ENCODE measurements at regions not wholly inside any gene's neighbourhood (a gene's known extent, or its start where the extent isn't known, plus 50 kb on each side); places are given as distances from the start of the nearest gene placed in this dataset.

DNA sequence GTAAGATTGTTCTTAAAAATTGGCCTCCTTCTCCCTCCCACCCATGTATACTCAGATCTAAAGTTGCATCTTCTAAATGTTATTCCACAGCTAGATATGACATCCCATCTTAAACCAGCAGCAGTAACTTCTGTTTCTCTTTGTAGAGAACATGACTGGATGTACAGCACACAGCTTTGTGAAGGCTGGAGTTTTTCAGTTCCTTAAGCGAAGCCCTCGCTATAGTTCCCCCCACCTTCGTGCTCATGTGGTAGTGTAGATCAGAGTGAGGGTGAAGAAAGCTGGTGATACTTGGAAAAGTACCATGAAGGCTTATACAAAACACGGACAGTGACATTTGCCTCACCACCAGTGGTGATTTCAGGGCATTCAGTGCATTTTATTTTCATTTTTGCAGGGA, 137.5 kb downstream of the MAT2B start:
- Histone ChIP-seq H3K27ac (no peak overlapping the region), H3K27me3 (no peaks in the 10 kb centered on the region), H3K36me3 (no peaks in the 10 kb centered on the region), H3K4me3 (no peak overlapping the region), H4K20me1 (no peaks in the 10 kb centered on the region), H3K9me3 (no peaks in the 10 kb centered on the region), H3K4me1 (no peaks in the 10 kb centered on the region), H3K4me2 (no peak overlapping the region), H3K9ac (no peak overlapping the region)
- TF ChIP-seq Cebpa-rat (IDR thresholded peaks at IDR 0.05) = no peak

DNA sequence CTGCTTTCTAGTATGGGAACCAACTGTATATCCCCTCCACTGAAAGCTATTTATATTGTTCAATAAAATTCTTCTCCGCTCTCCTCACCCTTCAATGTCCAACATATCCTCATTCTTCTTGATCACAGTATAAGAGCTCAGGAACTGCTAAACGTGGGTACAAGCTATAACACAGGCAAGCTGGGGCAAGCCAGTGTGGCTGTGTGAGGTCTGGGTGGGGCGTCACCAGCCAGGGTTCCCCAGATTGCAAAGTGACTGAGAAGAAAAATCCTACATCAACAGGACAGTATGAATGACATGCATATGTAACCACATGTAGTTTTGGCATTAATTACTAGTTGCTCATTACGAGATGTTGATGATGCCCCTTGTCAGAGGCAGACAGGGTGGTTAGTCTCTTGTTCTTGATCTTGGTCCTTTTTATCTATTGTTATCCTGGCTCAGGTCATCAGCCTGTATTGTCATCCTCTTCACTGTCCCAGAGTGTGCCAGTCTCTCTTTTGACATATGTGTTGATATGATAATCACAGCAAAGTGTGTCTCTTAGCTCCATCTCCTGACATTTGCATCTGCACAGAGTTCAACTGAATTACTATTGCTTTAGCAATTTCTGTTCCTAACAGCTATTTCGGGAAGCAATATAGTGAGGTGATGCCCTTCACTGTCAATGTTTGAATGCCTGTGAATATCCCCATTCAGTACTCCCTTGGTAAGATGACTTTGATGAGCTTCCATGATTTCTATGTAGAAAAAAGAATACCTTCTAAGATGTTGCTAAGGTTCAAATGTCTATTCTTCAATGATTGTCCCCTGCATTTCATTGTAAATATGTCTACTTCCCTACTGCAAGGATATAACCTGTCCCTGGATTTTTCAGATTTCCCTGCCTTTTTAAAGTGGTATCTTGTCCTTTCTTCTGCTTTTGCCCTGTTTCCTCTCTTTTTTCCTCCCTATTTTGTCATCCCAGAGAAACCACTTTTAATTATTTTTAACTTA, 140.3 kb downstream of the MAT2B start:
- Histone ChIP-seq H3K36me3 (no peaks in the 10 kb centered on the region), H4K20me1 (no peaks in the 10 kb centered on the region), H3K4me2 (no peak overlapping the region), H3K9me3 (no peaks in the 10 kb centered on the region), H3K27me3 (no peaks in the 10 kb centered on the region), H3K27ac (no peak overlapping the region), H3K9ac (no peak overlapping the region), H3K4me3 (no peak overlapping the region), H3K4me1 (no peaks in the 10 kb centered on the region)
- no peak for TF ChIP-seq Cebpa-rat (IDR thresholded peaks at IDR 0.05)

DNA sequence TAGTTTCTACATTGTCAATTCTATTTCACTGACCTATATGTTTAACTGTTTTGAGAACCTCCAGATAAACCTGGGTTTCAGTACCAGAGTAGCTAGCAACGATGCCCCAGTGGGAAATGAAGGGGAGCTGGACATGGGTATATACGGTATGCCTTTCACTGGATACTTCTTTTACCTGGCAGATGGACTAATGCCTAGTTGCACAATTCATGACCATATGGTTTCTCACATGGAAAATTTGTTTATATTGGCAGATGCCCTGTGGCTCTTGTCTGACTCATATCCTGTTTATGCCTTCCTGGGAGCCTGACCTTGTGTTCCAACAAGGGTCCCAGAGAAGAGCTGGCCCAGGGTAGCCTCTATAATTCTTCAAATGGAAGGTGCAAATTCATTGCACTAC, 144.1 kb downstream of the MAT2B start:
- Histone ChIP-seq H4K20me1 (no peaks in the 10 kb centered on the region), H3K4me2 (no peak overlapping the region)
- TF ChIP-seq Cebpa-rat (IDR thresholded peaks at IDR 0.05) = no peak

DNA sequence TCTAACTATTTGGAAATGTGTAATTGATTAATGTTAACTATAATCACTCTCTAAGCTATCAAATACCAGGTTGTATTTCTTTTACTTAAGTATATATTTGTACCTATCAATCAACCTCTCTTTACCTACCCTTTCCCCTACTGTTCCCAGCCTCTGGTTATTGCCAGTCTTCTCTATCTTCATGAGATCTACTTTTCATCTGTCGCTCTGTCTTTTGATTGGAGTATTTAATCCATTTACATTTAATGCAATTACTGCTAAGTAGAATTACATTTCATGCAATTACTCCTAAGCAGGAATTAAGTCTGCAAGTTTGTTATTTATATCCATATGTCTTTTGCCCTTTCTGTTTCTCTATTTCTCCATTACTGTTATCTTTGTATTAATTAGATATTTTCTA, 148.1 kb downstream of the MAT2B start:
- no peak overlapping the region for H3K27ac ChIP-seq
- H3K4me3 ChIP-seq = no peak overlapping the region
- no peak for TF ChIP-seq Cebpa-rat (IDR thresholded peaks at IDR 0.05)
- H3K27me3 ChIP-seq = no peaks in the 10 kb centered on the region
- H3K9ac ChIP-seq = no peak overlapping the region
- no peaks in the 10 kb centered on the region for H3K9me3 ChIP-seq
- no peaks in the 10 kb centered on the region for H3K4me1 ChIP-seq
- H3K4me2 ChIP-seq = no peak overlapping the region
- H4K20me1 ChIP-seq = no peaks in the 10 kb centered on the region
- no peaks in the 10 kb centered on the region for H3K36me3 ChIP-seq

More for the DNA sequence above, 144.1 kb downstream of the MAT2B start:
- H3K27me3 ChIP-seq = no peaks in the 10 kb centered on the region
- H3K4me1 ChIP-seq = no peaks in the 10 kb centered on the region
- no peak overlapping the region for H3K9ac ChIP-seq
- no peak overlapping the region for H3K4me3 ChIP-seq
- H3K9me3 ChIP-seq = no peaks in the 10 kb centered on the region
- no peaks in the 10 kb centered on the region for H3K36me3 ChIP-seq
- no peak overlapping the region for H3K27ac ChIP-seq

DNA sequence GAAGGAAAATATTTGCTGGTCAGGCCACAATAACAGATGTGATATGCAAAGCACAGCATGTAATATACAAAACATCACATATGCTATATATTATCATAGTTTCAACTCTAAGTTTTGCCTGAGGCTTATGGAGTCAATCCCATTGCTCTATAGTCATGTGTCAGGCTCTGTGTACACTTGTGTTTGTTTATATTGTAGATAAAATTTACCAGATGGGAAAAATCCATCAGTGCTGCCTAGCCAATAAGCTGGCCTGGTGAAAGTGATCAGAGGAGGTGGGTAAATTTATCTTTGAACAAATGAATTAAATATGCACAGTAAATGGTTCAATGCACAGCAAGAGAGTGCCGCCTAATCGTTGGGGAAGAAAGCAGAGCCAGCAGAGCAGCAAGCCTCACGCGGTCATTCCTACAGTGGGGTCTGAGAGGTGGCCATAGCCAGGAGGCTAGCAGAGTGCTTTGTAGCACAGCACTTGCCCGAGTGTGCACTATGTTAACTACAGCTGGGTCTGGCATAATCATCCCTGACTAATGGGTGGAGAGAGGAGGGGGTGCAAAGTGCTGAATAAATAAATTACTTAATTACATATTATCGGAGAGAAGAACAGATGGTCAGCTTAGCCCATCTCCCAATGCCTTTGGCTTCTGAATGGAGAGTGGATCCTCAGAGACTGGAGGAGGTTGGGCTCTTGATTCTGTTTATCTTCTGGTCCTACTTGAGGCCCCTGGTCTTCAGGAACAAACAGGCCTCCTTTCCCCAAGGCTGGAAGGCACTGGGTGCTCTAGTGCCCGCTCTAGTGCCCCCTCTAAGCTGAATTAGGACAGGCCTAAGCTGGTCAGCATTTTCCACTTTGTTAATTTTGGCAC, 153.5 kb downstream of the MAT2B start:
- Histone ChIP-seq H3K4me1 (no peaks in the 10 kb centered on the region), H3K36me3 (no peaks in the 10 kb centered on the region), H3K9me3 (no peaks in the 10 kb centered on the region), H3K9ac (no peak overlapping the region), H3K27ac (no peak overlapping the region), H3K4me3 (no peak overlapping the region), H3K4me2 (no peak overlapping the region), H4K20me1 (no peaks in the 10 kb centered on the region), H3K27me3 (no peaks in the 10 kb centered on the region)
- TF ChIP-seq Cebpa-rat (IDR thresholded peaks at IDR 0.05) = no peak

DNA sequence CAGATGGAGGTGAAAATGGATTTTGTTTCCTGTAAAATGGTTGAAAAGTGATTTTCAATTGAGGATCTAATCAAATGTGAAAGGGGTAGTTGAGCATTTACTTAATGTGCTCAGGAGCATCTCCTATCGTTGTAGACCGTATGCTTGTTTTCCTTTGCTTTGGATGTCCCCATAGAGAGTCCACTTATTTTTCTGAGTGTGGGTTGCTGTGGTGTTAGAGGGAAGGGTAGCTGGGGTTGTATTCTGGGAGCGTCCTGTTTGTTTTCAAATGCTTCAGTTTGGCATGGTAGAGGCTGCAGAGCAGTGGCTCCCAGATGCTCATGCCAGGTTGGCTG, 154.1 kb downstream of the MAT2B start:
- no peaks in the 10 kb centered on the region for H4K20me1 ChIP-seq
- no peaks in the 10 kb centered on the region for H3K36me3 ChIP-seq
- H3K9me3 ChIP-seq = no peaks in the 10 kb centered on the region
- no peak overlapping the region for H3K4me2 ChIP-seq
- no peak overlapping the region for H3K27ac ChIP-seq
- no peak overlapping the region for H3K4me3 ChIP-seq
- no peak overlapping the region for H3K9ac ChIP-seq
- H3K4me1 ChIP-seq = no peaks in the 10 kb centered on the region
- TF ChIP-seq Cebpa-rat (IDR thresholded peaks at IDR 0.05) = no peak
- no peaks in the 10 kb centered on the region for H3K27me3 ChIP-seq

DNA sequence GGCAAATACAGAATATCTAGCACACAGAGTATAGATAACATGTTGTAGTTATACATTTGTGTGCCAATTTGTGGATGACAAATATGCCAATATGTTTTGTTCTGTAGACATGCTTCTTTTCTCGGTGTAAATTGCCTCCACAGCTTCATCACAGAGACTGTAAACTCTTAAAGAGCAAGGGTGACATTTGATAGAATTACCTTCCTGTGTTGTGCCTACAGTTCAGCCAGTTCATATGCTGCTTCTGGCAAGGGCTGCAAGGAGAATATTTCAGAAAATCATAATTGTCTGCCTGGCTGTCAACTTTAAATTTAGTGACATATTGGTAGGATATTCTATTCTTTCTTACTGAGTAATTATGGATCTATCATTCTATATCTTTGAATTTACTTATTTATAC, 155.1 kb downstream of the MAT2B start:
- H3K27me3 ChIP-seq = no peaks in the 10 kb centered on the region
- H3K9me3 ChIP-seq = no peaks in the 10 kb centered on the region
- TF ChIP-seq Cebpa-rat (IDR thresholded peaks at IDR 0.05) = no peak
- H3K27ac ChIP-seq = no peak overlapping the region
- H4K20me1 ChIP-seq = no peaks in the 10 kb centered on the region
- no peak overlapping the region for H3K9ac ChIP-seq
- H3K4me1 ChIP-seq = no peaks in the 10 kb centered on the region
- no peak overlapping the region for H3K4me3 ChIP-seq
- no peak overlapping the region for H3K4me2 ChIP-seq
- H3K36me3 ChIP-seq = no peaks in the 10 kb centered on the region

DNA sequence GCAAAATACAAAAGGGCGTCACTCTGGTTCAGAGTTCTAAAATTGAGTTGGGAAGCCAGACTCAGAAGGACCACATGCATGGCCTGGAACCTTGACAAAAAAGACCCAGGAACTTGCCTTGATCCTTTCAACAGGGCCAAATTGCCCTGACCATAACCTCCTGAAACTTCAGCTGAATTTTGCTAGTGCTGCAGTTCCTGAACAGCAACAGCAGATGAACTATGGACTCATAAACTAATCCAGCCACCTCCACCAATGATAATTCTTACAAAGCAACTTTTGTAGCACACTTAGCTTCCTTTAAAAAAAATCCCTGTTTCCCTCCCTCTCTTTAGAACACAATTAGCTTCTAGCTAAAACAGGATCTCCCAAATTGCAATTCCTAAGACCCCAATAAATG, 155.9 kb downstream of the MAT2B start:
- Histone ChIP-seq H3K36me3 (no peaks in the 10 kb centered on the region), H3K9me3 (no peaks in the 10 kb centered on the region), H3K4me3 (no peak overlapping the region), H3K27me3 (no peaks in the 10 kb centered on the region), H3K9ac (no peak overlapping the region), H3K4me1 (no peaks in the 10 kb centered on the region), H3K4me2 (no peak overlapping the region), H4K20me1 (no peaks in the 10 kb centered on the region), H3K27ac (no peak overlapping the region)
- TF ChIP-seq Cebpa-rat (IDR thresholded peaks at IDR 0.05) = no peak

DNA sequence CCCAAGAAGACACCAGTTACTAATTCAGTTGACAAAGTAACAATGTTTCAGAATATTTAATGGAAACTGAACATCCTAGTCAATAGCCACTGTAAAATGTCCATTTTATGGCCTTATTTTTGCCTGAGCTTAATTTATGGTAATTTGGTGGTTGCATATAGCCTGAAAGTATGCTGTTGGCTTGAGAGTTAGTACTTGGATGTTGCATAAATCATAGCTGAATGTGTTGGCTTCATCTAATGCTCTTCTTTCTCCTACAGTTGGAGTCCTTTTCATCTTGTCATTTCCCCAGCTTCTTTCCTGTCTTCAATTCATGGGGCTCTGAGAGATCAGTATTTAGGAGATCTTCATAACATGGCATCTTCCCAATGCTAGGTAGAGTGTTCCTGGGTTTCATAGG, 164.6 kb downstream of the MAT2B start:
- Histone ChIP-seq H3K27me3 (no peaks in the 10 kb centered on the region), H3K9ac (no peak overlapping the region), H3K9me3 (no peaks in the 10 kb centered on the region), H3K27ac (no peak overlapping the region), H3K4me1 (no peaks in the 10 kb centered on the region), H3K36me3 (no peaks in the 10 kb centered on the region), H3K4me2 (no peak overlapping the region), H4K20me1 (no peaks in the 10 kb centered on the region), H3K4me3 (no peak overlapping the region)
- no peak for TF ChIP-seq Cebpa-rat (IDR thresholded peaks at IDR 0.05)

DNA sequence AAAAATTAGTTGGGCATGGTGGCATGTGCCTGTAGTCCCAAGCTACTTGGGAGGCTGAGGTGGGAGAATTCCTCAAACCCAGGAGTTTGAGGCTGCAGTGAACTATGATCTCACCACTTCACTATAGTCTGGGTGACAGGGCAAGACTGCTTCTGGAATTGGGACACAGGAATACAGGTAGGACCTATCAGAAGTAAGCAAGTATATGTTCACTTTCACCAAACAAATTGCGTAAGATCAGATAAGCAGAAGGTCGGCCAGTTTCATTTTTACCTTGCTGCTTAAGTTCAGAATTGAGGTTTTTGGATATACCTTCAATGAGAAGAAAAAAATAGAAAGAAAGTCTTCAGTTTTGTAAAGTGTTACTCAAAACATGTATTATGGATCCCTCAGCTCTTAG, 171.7 kb downstream of the MAT2B start:
- Histone ChIP-seq H3K27ac (no peak overlapping the region), H3K4me1 (no peaks in the 10 kb centered on the region), H3K9ac (no peak overlapping the region)

More for the DNA sequence above, 171.7 kb downstream of the MAT2B start:
- no peaks in the 10 kb centered on the region for H3K36me3 ChIP-seq
- no peak overlapping the region for H3K4me3 ChIP-seq
- TF ChIP-seq Cebpa-rat (IDR thresholded peaks at IDR 0.05) = no peak
- no peaks in the 10 kb centered on the region for H3K27me3 ChIP-seq
- no peak overlapping the region for H3K4me2 ChIP-seq
- H3K9me3 ChIP-seq = no peaks in the 10 kb centered on the region
- no peaks in the 10 kb centered on the region for H4K20me1 ChIP-seq
